Hematopoietic multipotent progenitor cell treated with erythropoietin and hydrocortisone succinate and interleukin-3 and kit ligand, for 4 days (in vitro differentiated cells): ENCODE measurements at regions not wholly inside any gene's neighbourhood (a gene's known extent, or its start where the extent isn't known, plus 50 kb on each side); places are given as distances from the start of the nearest gene placed in this dataset.
A peak's percentile ranks its signal among the peaks of the same experiment; 100 is the strongest.
"Not testable (repeated sequence)": the region's sequence is repeated elsewhere in the genome, so short reads cannot be mapped to it uniquely, and the experiment has no call there.

Experiments
- DNase-seq: peaks from one replicate; pipeline ENCODE4 v3.0.0-alpha.2; 2015

DNA sequence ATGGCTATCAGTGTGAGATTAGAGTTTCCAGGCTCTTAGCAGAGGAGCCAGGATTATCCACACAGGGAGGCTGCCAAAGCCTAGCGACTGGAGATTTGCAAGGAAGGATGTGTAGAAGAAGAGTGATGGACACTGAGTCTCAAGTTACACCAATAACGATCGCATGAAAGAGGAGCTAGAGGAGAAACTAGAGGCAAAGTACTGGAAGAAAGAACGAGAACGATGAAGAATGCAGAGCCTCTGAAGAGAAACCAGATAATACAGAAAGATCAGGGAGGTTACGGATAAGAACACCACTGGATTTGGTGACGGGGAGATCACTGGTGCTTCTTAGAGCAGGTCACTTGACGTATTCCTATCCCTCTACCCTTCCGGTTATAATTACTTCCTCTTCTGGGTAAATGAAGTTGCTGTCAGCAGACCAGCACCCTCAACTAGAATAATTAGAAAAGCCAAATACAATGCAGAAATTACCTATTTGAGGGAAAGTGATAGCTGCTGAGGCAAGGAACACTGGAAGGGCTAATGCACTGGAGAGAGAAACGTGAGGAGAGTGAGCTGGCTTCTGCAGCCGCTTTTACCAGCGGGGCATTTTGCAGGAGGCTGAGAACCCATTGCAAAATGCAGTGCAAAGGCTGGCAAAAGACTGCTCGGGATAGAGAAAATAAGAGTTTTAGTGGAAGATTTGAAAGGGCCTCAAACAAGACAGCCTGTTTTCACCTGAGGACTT, 93.1 kb upstream of the HIF1A start:
- peak; percentile 57 for DNase-seq

DNA sequence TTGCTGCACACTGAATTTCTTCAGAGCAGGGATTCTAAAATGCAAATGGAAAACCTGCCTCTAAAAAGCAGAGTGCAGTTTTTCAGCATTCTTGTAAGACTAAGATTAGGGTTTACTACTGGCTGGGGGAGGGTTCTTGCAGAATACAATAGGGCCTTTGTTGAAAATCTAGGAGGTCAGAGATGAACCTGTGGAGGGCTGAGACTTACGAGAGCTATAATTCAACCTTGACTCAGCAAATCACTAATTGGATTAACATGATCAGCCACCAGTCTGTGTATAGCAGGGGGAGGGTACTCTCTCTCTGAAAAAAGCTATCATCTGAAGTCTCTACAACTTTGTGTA, 92.6 kb upstream of the HIF1A start:
- no peak for DNase-seq

DNA sequence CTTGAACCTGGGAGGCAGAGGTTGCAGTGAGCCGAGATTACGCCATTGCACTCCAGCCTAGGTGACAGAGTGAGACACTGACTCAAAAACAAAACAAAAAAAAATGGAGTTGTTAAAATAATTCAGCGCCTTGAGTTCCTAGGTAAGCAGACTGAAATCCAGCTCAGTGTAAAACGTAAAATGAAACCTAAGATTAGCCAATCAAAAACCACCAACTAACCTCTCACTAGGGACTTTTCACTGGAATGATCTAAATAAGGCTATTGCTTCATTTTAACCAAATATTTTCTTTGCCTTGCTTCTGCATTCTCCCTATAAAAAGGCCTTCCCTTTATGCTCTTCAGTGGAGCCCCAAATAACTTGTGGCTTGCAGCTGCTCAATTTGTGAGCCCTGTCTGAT, 91.6 kb upstream of the HIF1A start:
- no peak for DNase-seq

DNA sequence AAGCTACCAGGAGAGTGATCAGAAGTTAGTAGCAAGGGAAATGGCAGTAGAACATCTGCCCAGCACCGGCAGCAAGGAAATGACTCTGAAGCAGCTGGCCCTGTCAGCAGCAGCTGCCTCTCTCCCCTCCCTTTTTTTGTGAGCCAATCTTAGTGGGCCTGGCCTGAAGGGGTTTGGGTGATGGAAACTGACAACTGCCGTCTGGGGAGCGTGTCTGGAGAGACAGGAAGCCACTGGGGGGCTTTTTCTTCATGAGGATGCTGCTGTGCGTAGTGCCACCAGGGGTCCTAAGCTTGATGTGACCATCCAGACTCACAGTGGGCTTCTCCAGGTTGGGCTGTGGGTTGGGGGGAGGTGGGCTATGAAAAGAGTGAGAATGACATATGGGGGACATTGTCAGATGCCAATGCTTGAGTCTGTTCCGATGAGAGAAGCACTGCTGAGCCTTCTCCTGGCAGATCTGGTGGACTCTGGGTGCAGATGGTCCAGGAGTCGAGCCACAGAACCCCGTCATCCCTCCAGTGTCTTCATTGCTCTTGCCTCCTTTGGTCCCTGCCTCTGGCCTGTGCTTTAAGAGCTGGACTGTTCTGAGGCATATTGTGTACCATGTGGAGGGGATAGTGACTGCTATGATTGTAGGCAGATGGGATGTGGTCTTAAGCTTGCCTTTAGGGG, 87.6 kb upstream of the HIF1A start:
- DNase-seq: peak; percentile 44

DNA sequence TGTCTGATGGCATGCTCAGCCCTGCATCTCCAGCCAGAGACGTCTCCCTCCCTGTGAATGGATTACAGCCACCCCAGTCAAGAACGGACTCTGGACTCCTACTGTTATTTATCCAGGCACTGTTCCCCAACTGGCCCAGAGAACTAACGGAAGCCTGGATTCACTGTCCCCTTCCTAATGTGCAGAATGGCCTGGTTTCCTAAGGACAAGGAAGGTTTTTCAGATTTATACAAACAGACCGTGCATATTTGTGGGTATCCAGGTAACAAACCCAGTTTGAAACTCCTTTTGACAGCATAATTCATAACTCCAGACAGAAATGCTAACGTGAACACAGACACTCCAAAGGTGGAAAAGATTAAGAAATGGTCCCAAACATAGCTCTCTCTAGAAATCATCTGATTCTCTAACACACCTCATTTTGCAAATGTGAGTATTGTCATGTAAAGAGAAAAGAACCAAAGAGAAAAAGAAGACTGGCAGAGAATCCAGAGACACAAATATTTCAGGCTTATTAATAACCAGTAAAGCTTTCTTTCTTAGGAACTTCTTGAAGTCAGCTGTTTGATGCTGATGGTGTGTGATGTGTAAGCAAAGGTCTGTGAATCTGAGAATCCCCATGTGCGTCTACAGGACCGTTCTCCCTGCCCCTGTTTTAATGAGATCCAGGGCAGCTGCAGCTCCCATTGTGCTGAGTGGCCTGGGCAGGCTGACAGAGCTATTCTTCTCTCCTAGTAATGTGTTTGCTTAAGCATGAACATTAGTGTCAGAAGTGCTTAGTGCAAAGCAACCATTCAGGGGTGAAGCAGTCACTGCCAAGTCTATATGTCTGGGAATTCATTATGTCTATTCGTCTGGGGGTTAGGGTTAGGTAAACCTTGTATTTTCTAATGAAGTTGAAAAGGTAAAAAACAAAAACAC, 86.8 kb upstream of the HIF1A start:
- DNase-seq: no peak

DNA sequence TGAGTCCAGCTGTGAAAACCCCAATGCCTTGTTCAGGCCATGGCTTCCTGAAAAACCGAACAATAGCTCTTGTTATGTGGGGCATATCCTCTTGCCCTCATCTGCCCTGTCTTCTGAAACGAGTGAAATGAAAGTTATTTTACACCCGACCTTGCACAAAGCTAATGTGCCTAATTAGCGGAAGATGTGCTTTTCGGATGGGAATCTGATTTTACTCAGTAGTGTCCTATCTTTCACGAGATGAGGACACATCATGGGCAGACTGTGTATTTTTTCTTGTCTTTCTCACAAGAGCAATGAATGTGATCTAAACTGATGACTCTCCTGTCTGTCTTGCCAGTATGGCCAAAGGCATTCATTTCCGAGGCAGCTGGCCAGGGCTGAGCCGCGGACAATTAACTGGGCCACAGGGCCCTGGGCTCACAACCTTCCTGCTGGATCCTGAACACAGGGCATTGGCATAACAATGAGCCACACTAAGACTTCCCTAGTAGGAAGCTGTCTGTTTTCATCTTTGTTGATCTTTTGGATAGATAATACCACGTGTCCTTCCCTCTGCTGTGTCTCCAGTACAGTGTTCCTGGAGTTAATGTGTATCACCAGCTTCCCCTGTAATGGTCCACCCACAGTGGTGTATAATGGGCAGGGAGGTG, 86.0 kb upstream of the HIF1A start:
- DNase-seq: no peak

DNA sequence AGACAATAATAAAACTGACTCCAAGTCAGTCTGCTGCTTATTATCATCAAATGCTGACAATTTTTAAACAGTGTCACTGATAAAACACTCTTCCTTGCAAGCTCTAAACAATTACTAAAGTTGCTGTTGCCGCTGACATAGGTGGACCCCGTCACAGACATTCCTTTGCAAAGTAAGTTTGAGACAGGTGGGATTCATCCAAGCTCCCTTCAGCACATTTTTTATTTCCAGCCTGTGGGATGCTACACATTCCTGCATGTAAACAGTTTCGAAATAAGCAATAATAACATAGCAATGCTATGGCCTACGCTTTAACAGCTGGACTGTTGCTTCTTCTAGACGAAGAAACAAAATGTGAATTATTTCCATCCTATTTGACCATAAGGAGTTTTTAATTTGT, 85.4 kb upstream of the HIF1A start:
- DNase-seq: no peak

DNA sequence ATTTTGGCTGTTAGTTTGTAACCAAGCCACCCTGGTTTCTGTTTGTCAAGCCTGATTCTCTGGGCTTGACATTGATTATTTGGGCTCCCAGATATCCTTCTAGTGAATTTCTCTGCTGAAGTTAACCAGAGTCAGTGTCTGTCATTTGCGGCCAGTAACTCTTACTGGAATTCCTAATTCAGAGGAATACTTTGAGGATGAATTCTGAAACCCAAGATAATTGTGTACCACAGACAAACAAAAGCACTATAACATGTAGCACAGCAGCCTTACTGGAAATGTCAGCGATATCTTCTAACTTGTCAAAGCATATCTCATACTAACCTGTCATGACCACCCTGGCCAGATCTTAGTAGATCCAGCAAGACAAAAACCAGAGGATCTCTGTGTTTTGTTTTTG, 84.4 kb upstream of the HIF1A start:
- DNase-seq: no peak

DNA sequence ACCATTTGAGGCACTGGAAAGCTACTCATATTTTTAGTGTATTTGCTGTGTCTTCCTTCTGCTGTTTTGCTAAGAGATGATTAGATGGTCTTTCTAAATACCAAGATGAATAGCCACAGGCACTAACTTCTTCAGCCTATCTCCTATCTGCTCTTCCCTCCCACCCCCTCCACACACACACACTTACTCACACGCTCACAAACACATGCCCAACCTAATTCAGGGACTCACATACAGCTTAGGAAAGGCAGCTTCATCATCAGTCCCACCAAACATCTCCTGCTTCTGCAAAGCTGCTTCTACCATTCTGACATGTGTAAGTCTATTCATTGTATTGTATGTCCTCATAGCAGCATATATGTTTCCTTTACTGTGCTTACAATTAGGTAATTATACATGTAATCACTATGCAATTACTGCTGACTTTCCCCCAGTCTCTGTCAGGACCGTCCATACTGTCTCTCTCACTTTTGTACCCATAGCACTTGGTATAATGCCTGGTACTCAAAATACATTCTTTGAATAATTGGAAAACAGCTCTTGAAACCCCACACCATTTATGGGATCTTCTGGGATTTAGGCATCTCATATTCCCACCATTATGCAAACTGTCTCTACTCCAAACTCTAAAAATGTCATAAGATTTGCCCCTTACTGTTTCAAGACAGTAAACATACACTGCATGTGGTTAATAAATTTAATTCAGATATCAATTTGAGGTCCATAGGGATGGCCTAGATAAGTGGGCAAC, 83.3 kb upstream of the HIF1A start:
- no peak for DNase-seq

DNA sequence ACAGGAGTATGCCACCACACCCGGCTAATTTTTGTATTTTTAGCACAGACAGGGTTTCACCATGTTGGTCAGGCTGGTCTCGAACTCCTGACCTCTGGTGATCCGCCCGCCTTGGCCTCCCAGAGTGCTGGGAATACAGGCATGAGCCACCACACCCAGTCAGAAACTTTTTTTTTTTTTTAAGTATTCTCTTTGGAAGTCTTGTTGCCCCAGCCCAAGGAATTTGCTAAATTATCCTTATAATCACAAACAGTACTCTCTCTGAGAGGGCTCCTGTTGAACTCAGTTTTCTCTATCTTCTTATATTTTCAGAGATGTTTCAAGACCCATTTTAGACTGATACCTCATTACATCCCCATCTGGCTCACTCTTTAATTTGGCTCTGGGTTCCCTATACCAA, 82.3 kb upstream of the HIF1A start:
- DNase-seq: not testable (repeated sequence)

DNA sequence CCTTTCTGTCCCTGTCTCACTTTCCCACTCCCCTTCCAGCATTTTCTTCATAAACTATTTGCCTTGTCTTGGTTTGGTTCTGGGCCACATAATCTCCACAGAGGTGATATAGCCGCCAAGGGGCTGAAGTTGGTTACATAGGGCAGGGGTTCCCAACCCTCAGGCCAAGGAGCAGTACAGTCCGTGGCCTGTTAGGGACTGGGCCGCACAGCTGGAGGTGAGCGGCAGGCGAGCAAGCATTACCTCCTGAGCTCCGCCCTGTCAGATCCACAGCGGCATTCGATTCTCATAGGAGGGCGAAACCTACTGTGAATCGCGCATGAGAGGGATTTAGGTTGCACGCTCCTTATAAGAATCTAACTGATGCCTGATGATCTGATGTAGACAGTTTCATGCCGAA, 80.6 kb upstream of the HIF1A start:
- DNase-seq: no peak

DNA sequence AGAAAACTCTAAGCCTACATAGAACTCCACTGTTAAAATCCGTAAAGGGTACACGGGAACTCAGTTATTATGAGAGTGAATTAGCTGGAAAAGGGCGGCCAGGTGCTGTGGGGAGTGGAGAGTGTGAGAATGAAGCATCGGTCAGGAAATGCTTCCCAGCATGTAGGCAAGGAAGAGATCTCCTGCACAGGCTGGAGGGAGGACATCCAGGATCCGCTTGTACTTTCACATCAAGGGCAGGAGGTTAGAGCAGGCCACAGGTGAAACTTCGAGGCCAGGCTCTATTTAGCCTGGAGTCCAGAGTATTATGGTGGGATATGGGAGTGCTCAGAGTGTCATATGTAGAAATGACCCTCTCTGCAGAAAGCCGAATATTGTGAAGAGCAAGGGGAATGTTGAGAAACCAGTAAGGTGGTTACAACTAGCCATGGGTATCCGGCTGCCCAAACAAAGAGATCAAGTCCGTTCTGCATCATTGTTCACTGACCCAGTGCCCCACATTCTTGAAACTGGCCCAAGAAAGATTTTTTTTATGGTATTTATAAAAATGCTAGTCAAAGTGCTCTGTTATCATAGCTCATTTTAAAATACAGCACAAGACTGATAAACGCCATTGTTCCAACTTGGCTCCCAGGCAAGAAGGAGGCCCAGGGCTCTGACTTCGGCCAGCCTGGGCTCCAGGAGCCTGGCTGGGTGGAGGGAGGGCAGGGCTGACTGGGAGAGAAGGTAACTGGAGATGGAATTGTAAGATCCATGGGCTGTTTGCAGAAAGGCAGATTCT, 79.4 kb upstream of the HIF1A start:
- DNase-seq: no peak

DNA sequence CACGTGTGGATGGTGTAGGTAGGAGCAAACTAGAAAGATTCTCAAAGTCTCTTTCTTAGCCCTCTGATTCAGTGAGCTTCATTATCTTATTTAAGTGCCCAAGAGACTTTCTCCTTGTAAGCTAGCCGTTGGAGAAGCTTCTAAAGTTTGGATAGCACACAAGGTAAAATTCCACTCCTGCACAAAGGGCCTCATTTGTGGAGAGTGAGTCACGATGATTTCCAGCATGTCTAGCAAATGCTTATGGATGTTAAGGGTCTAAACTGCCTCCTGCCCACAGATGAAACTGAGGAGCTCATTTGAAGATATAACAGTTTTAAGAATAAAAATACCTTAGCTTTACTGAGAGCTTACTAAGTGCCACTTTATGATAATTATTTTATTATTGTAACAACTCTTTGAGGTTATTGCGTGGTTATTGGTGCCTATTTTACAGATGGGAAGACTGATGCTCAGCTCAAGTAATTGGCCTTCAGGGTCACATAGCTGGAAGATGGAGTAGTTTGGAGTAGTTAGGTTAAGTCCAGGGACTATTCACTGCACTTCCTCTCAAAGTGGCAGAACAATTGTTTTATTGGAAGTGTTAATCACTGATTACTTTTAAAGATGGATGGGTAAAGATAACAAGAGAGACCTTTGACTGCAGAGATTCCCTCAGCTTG, 78.7 kb upstream of the HIF1A start:
- no peak for DNase-seq

DNA sequence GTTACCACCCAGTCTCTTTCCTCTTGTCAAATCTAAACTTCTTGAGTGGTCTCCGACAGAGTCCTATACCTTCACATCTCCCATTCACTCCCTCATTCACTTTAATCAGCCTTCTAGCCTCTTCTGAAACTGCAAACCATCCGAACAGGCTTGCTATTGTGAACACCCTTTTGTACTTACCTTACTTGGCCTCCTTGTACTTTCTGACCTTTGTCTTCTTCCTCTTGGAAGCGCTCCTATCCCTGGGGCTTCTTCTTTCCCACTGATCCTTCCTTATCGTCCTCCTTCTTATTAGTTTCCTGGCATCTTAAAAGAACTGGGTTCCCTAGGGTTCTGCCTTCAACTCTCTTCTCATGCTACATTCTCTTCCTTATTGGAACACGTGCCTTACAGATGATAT, 76.9 kb upstream of the HIF1A start:
- no peak for DNase-seq

DNA sequence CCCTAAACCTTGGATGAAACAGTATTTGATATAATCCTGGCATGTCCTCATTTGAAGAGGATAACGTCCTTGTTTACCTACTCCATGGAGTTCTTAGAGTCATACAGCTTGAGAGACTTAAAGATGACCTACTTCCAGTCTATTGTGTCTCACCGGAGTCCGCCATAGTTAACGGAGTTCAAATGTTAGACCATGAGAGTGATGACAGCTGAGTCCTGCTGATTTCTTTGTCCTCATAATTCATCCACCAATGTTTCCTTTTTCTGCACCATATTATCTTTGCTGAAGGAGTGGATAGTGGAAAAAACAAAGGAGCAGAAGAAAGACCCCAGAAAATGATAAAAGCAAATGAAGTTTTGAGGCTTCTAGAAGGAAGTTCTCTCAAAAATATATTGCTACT, 75.8 kb upstream of the HIF1A start:
- DNase-seq: no peak

DNA sequence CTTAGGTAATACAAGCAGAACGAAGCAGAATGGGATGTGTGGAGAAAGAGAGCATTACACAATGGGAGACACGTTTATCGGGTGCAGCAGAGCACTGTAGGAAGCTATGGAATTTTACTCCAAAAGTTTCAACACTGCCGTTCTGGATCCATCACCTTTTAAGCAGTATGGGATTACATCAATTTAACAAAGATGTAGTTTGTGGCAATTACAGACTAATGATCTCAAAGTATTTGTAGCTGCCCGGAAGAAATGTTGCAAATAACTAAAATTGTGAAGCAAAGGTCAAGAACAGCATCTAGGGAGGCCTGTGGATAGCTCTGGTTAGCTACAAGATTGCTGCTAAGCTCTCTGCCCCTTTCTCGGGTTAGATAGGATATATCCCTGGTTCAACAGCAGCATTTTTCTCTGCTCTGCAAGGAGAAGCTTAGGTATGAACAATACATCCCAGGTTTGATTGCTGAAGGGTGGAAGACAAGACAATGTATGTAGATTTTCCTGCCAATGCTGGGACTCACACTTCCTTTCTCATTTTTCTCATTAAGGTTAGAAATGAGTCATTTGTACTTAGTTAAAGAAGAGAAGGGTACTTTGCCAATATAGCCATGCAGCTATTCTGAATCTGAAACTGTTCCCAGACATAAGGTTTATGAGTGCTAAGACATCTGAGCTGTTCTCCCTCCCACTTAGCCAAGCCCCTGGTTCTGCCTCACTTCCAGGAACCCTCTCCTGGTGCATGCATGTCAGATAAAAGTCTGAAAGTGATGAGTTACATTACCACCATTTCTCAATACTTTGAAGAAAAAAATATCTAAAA, 75.0 kb upstream of the HIF1A start:
- DNase-seq: no peak

DNA sequence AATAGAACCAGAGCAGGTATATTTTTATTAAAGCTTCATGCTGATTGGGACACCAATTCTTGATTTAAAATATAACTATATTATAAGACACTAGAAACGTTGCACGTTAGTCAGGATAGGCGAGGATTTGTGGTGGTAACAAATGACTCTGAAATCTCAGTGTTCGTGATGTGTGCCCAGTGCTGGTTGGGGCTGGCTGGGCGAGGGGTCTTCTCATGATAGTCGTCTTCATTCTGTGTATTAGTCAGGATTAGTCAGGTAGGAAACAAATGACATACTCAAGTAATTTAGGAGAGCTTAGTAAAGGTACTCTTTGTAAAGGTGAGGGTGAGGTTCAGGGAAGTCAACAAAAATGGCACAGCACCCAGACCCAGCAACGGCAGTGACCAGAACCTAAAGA, 73.9 kb upstream of the HIF1A start:
- no peak for DNase-seq

DNA sequence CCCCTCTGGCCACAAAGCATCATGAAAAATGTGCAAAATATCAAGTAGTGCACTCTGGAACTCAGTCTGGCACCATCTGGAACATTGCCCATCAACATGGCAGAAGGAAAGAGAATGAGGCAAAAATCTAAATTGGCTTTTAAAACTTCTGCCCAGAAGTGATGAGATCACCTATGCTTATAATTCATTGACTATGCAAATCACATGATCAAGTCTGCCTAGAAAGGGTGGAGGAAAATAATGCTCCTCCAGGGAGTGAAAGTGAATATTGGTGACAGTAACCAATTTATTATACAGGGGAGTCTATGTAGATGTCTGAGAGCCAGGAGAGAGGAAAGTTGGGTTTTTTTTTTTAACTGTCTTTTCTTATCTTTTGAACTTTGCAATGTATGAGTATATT, 73.3 kb upstream of the HIF1A start:
- no peak for DNase-seq

DNA sequence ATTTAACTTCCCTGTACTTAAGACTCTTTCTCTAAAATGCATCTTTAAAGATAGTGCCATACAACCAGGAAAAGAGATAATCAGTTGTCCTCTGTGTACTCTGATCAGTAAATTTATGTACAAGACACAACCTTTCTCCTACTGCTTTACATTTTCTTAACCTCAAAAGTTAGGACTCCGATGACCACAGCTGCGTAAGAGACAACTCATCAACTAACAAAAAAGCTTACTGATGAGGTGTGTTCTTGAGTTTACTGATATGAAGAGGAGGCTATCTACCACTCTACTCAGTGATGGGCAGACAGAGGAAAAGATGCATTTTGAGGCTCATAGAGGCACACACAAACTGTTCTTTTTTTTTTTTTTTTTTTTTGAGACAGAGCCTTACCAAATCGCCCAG, 71.4 kb upstream of the HIF1A start:
- no peak for DNase-seq

DNA sequence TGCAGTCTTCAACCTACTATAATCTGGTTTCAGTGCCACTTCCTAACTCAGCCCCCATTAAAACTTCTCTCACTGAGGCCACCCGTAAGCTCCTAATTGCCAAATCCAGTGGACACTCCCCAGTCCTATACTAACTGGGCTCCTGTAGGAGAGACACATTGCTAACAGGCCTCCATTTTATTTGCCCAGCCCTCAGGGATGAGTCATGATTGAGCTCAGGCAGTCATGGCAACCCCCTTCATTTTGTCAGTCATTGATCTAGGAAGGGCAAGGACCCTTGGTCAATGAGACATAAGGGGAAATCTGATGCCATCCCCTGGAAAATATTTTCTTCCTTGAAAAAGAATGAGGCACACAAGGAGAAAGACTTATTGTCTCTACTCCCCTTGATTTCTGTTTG, 70.1 kb upstream of the HIF1A start:
- no peak for DNase-seq
